HEK293T (cell line): ENCODE measurements at regions not wholly inside any gene's neighbourhood (a gene's known extent, or its start where the extent isn't known, plus 50 kb on each side); places are given as distances from the start of the nearest gene placed in this dataset.

Source experiments
- CTCF ChIA-PET: fragments of 350-600 bp; formaldehyde crosslinking; extraction: SDS; loops from one replicate; lab custom pipeline; 2021; ENCODE audit warnings: antibody characterized with exemption, inconsistent platforms; lab: Yijun Ruan, JAX
- POLR2A ChIA-PET: fragments of 350-600 bp; formaldehyde crosslinking; extraction: SDS; loops from one replicate; lab custom pipeline; 2020; ENCODE audit warnings: antibody characterized with exemption, inconsistent platforms; lab: Yijun Ruan, JAX
- DNase-seq: peaks from one replicate; pipeline ENCODE4 v3.0.0; 2012; ENCODE audit warnings: mixed read lengths; ENCODE audit errors: extremely low spot score
- ARNT ChIP-seq: fragments of 450-650 bp; IDR thresholded peaks from 2 replicates; pipeline ENCODE4 v1.6.1; 2017; ENCODE audit warnings: mild to moderate bottlenecking
- BHLHE40 ChIP-seq: fragments of 450-650 bp; IDR thresholded peaks from 2 replicates; pipeline ENCODE4 v1.6.1; 2016; ENCODE audit warnings: mild to moderate bottlenecking, moderate library complexity, borderline replicate concordance
- CTBP1 ChIP-seq: fragments of 450-650 bp; IDR thresholded peaks from 2 replicates; pipeline ENCODE4 v1.6.1; 2016; ENCODE audit warnings: borderline replicate concordance
- ELF4 ChIP-seq: fragments of 450-650 bp; IDR thresholded peaks from 2 replicates; pipeline ENCODE4 v1.6.1; 2017; ENCODE audit warnings: antibody characterized with exemption
- FOXA1 ChIP-seq: fragments of 450-650 bp; IDR thresholded peaks from 2 replicates; pipeline ENCODE4 v1.6.1; 2016; ENCODE audit warnings: mild to moderate bottlenecking
- FOXK2 ChIP-seq: fragments of 450-650 bp; IDR thresholded peaks from 2 replicates; pipeline ENCODE4 v1.6.1; 2016; ENCODE audit warnings: mild to moderate bottlenecking
- FOXM1 ChIP-seq: fragments of 450-650 bp; IDR thresholded peaks from 2 replicates; pipeline ENCODE4 v1.6.1; 2017; ENCODE audit warnings: mild to moderate bottlenecking, borderline replicate concordance
- HDGF ChIP-seq: fragments of 450-650 bp; IDR thresholded peaks from 2 replicates; pipeline ENCODE4 v1.6.1; 2017; ENCODE audit warnings: antibody characterized with exemption, borderline replicate concordance
- L3MBTL2 ChIP-seq: fragments of 450-650 bp; conservative IDR thresholded peaks from 2 replicates; pipeline ENCODE4 v1.6.1; 2016; ENCODE audit warnings: mild to moderate bottlenecking
- LEF1 ChIP-seq: fragments of 450-650 bp; IDR thresholded peaks from 2 replicates; pipeline ENCODE4 v1.6.1; 2017; ENCODE audit warnings: mild to moderate bottlenecking, borderline replicate concordance
- NFRKB ChIP-seq: fragments of 450-650 bp; IDR thresholded peaks from 2 replicates; pipeline ENCODE4 v1.6.1; 2016; ENCODE audit warnings: mild to moderate bottlenecking, moderate library complexity
- PKNOX1 ChIP-seq: fragments of 450-650 bp; IDR thresholded peaks from 2 replicates; pipeline ENCODE4 v1.6.1; 2016
- SP1 ChIP-seq: fragments of 450-650 bp; IDR thresholded peaks from 2 replicates; pipeline ENCODE4 v1.6.1; 2017
- SUZ12 ChIP-seq: fragments of 450-650 bp; IDR thresholded peaks from 2 replicates; pipeline ENCODE4 v1.6.1; 2016; ENCODE audit warnings: mild to moderate bottlenecking
- TARDBP ChIP-seq: fragments of 450-650 bp; IDR thresholded peaks from 2 replicates; pipeline ENCODE4 v1.6.1; 2016
- ZNF384 ChIP-seq: fragments of 450-650 bp; IDR thresholded peaks from 2 replicates; pipeline ENCODE4 v1.6.1; 2016

- TF ChIP-seq SUZ12 (no peak), ELF4 (no peak), FOXA1 (no peak), PKNOX1 (no peak), CTBP1 (no peak), BHLHE40 (no peak), FOXM1 (no peak), SP1 (no peak)
- CTCF ChIA-PET: interaction anchor here (1.1 kb wide), 1 partner anchor 38 kb away, joined by 4 read pairs; no protein-coding TSS in a partner anchor
- no peak for DNase-seq
- POLR2A ChIA-PET: no interaction called here
Measured at GRCh38 chr5:74073257-74073656, 447.3 kb downstream of the ARHGEF28 start.

GRCh38 chr5:74072646-74073045, 446.6 kb downstream of the ARHGEF28 start:
- DNase-seq: no peak
- CTCF ChIA-PET: interaction anchor here (1.1 kb wide), 1 partner anchor 37 kb away, joined by 4 read pairs; no protein-coding TSS in a partner anchor
- POLR2A ChIA-PET: no interaction called here
- TF ChIP-seq TARDBP (no peak), FOXA1 (no peak), LEF1 (no peak), SP1 (no peak), SUZ12 (no peak), FOXM1 (no peak), ZNF384 (no peak), HDGF (no peak), FOXK2 (no peak), ARNT (no peak), BHLHE40 (no peak)

GRCh38 chr5:74070766-74071165, 444.8 kb downstream of the ARHGEF28 start:
- TF ChIP-seq SUZ12 (no peak), FOXA1 (no peak), CTBP1 (no peak), ZNF384 (no peak), TARDBP (no peak), ELF4 (no peak), HDGF (no peak)
- DNase-seq: no peak
- ChIA-PET CTCF (interaction anchor here (0.6 to 1.0 kb wide), 3 partner anchors 19 to 872 kb away, joined by 3 to 4 read pairs (median 3); no protein-coding TSS in a partner anchor), POLR2A (no interaction called here)

- POLR2A ChIA-PET: no interaction called here
- DNase-seq: no peak
- CTCF ChIA-PET: interaction anchor here (1.0 kb wide), 1 partner anchor 18 kb away, joined by 3 read pairs; no protein-coding TSS in a partner anchor
- TF ChIP-seq HDGF (no peak), BHLHE40 (no peak), SUZ12 (no peak), L3MBTL2 (no peak), LEF1 (no peak), FOXM1 (no peak), TARDBP (no peak), NFRKB (no peak), ELF4 (no peak), ZNF384 (no peak), PKNOX1 (no peak), SP1 (no peak), CTBP1 (no peak), ARNT (no peak), FOXK2 (no peak), FOXA1 (no peak)
Measured at GRCh38 chr5:74069741-74070140, 443.7 kb downstream of the ARHGEF28 start.

GRCh38 chr5:74067748-74068541, 441.9 kb downstream of the ARHGEF28 start:
- POLR2A ChIA-PET: no interaction called here
- TF ChIP-seq HDGF (no peak), ZNF384 (no peak), SUZ12 (no peak), LEF1 (no peak), BHLHE40 (no peak), FOXM1 (no peak), FOXK2 (no peak), PKNOX1 (no peak), TARDBP (no peak), ELF4 (no peak), ARNT (no peak), CTBP1 (no peak), L3MBTL2 (no peak), NFRKB (no peak), FOXA1 (no peak)
- DNase-seq: no peak
- CTCF ChIA-PET: no interaction called here

- DNase-seq: no peak
- ChIA-PET CTCF (no interaction called here), POLR2A (no interaction called here)
- TF ChIP-seq L3MBTL2: no peak
- TF ChIP-seq ZNF384: no peak
- no peak for TF ChIP-seq TARDBP
- TF ChIP-seq BHLHE40: no peak
- no peak for TF ChIP-seq SP1
- TF ChIP-seq PKNOX1: no peak
- no peak for TF ChIP-seq ARNT
- TF ChIP-seq SUZ12: no peak
- TF ChIP-seq NFRKB: no peak
- TF ChIP-seq LEF1: no peak
- TF ChIP-seq FOXM1: no peak
- no peak for TF ChIP-seq FOXA1
- TF ChIP-seq HDGF: no peak
- no peak for TF ChIP-seq ELF4
- TF ChIP-seq FOXK2: no peak
- TF ChIP-seq CTBP1: no peak
Measured at GRCh38 chr5:74064911-74065310, 438.9 kb downstream of the ARHGEF28 start.
